NCI-H1694 treated with DMSO at 0.1 percent for 48 hours (cell line): ENCODE measurements at regions not wholly inside any gene's neighbourhood (a gene's known extent, or its start where the extent isn't known, plus 50 kb on each side); places are given as distances from the start of the nearest gene placed in this dataset.

Experiments
- DNase-seq: peaks from one replicate; lab custom pipeline; 2025; lab: John Stamatoyannopoulos, UW

- DNase-seq, result no peak
Observed at GRCh38 chr4:38422850-38423249, 241.1 kb upstream of the KLF3 start.

GRCh38 chr4:38424151-38424871 lies 239.7 kb upstream of the KLF3 start:
- DNase-seq, result no peak

GRCh38 chr4:38426532-38426931 lies 237.5 kb upstream of the KLF3 start:
- no peak for DNase-seq

- DNase-seq, result no peak
Observed at GRCh38 chr4:38430841-38431240, 233.2 kb upstream of the KLF3 start.

GRCh38 chr4:38442073-38442788 lies 221.8 kb upstream of the KLF3 start:
- DNase-seq, result no peak

GRCh38 chr4:38449506-38450174 lies 214.4 kb upstream of the KLF3 start:
- no peak for DNase-seq

GRCh38 chr4:38452009-38452408 lies 212.0 kb upstream of the KLF3 start:
- DNase-seq, result no peak

GRCh38 chr4:38452542-38452941 lies 211.5 kb upstream of the KLF3 start:
- DNase-seq, result no peak

GRCh38 chr4:38453253-38453881 lies 210.6 kb upstream of the KLF3 start:
- DNase-seq, result no peak

GRCh38 chr4:38454284-38454683 lies 209.7 kb upstream of the KLF3 start:
- DNase-seq, result no peak

GRCh38 chr4:38455092-38455862 lies 208.7 kb upstream of the KLF3 start:
- DNase-seq, result no peak

- no peak for DNase-seq
Observed at GRCh38 chr4:38456096-38456495, 207.9 kb upstream of the KLF3 start.

- no peak for DNase-seq
Observed at GRCh38 chr4:38461342-38461741, 202.7 kb upstream of the KLF3 start.

- DNase-seq, result no peak
Observed at GRCh38 chr4:38462367-38463055, 201.5 kb upstream of the KLF3 start.

- no peak for DNase-seq
Observed at GRCh38 chr4:38463268-38463958, 200.6 kb upstream of the KLF3 start.

- DNase-seq, result no peak
Observed at GRCh38 chr4:38464328-38464727, 199.7 kb upstream of the KLF3 start.

- no peak for DNase-seq
Observed at GRCh38 chr4:38466401-38466800, 197.6 kb upstream of the KLF3 start.

GRCh38 chr4:38467296-38467695 lies 196.7 kb upstream of the KLF3 start:
- DNase-seq, result no peak

GRCh38 chr4:38468339-38468866 lies 195.6 kb upstream of the KLF3 start:
- no peak for DNase-seq

- DNase-seq, result no peak
Observed at GRCh38 chr4:38469410-38469809, 194.6 kb upstream of the KLF3 start.
